ENCODE measurements at regions not wholly inside any gene's neighbourhood (a gene's known extent, or its start where the extent isn't known, plus 50 kb on each side); places are given as distances from the start of the nearest gene placed in this dataset.

DNA sequence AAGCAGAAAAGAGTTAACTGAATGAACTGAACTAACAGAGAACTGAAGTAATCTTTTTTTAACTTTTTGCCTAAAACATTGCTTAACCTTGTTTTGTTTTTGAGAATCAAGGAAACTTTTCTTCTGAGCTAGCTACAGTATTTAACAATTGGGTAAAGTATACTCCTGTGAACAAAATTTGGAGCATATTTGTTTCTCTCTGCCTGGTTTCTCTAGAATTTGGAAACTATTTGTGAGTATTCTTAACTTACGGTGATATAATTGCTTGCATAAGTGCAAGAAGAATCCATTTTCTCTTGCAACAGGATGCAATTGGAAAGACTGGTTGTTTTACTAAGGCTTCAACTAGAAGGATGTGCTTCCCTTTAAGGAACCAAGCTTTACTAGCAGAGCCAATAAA lies 65.9 kb upstream of the FAM98A start:
- Histone ChIP-seq H3K9ac (ENCODE audit: low read length) (no peak overlapping the region), H3K4me3 (ENCODE audit: low read length) (no peak overlapping the region), H3K79me2 (ENCODE audit: low read length) (no peaks in the 10 kb centered on the region), H3F3A (ENCODE audit: low read length, unreplicated experiment) (no peaks in the 10 kb centered on the region), H3K27me3 (ENCODE audit: low read length) (no peaks in the 10 kb centered on the region), H4K20me1 (ENCODE audit: low read length) (no peaks in the 10 kb centered on the region), H3K9me2 (replicated peaks; ENCODE audit: low read length) (no peaks in the 10 kb centered on the region), H3K9me3 (ENCODE audit: low read length) (no peaks in the 10 kb centered on the region), H3K36me3 (ENCODE audit: low read depth, low read length) (no peaks in the 10 kb centered on the region), H2AFZ (ENCODE audit: low read length) (no peak overlapping the region), H3K4me1 (ENCODE audit: insufficient read depth, low read length) (peaks cover 8% of the 10 kb centered on the region; the same call in 1 of the 2 replicates), H3K27ac (ENCODE audit: low read length) (no peak overlapping the region), H3K4me2 (ENCODE audit: low read length) (no peak overlapping the region)
- DNase-seq (no peak), ATAC-seq (no peak)
- TF ChIP-seq EZH2phosphoT487 (IDR thresholded peaks at IDR 0.05; ENCODE audit: borderline replicate concordance, low read length), result no peak
- TF ChIP-seq EZH2 (IDR thresholded peaks at IDR 0.05; ENCODE audit: low read length, unreplicated experiment), result no peak
- TF ChIP-seq, protein P1, sequence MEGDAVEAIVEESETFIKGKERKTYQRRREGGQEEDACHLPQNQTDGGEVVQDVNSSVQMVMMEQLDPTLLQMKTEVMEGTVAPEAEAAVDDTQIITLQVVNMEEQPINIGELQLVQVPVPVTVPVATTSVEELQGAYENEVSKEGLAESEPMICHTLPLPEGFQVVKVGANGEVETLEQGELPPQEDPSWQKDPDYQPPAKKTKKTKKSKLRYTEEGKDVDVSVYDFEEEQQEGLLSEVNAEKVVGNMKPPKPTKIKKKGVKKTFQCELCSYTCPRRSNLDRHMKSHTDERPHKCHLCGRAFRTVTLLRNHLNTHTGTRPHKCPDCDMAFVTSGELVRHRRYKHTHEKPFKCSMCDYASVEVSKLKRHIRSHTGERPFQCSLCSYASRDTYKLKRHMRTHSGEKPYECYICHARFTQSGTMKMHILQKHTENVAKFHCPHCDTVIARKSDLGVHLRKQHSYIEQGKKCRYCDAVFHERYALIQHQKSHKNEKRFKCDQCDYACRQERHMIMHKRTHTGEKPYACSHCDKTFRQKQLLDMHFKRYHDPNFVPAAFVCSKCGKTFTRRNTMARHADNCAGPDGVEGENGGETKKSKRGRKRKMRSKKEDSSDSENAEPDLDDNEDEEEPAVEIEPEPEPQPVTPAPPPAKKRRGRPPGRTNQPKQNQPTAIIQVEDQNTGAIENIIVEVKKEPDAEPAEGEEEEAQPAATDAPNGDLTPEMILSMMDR (conservative IDR thresholded peaks at IDR 0.05; ENCODE audit: low read depth, low read length), result no peak
- ChIA-PET POLR2A (ENCODE audit: unreplicated experiment) (no interaction called here), CTCF (no interaction called here)
- intact Hi-C loops (cut with micrococcal nuclease), result no loop called here
- BruUV-seq (replicated peaks), result no TSS peak

DNA sequence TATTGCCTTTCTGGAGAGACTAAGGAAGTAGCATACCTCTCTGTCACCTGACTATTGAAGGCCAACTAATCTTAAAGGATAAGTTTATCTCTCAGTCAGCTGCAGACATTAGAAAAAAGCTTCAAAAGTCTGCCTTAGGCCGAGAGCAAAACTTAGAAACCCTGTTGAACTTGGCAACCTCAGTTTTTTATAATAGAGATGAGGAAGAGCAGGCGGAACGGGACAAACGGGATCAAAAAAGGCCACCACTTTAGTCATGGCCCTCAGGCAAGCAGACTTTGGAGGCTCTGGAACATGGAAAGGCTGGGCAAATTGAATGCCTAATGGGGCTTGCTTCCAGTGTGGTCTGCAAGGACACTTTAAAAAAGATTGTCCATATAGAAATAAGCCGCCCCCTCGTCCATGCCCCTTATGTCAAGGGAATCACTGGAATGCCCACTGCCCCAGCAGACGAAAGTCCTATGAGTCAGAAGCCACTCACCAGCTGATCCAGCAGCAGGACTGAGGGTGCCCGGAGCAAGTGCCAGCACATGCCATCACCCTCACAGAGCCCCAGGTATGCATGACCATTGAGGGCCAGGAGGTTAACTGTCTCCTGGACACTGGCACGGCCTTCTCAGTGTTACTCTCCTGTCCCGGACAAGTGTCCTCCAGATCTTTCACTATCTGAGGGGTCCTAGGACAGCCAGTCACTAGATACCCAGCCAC lies 61.5 kb upstream of the FAM98A start:
- no peak overlapping the region for H3K4me3 ChIP-seq (ENCODE audit: low read length)
- no peaks in the 10 kb centered on the region for H3K9me3 ChIP-seq (ENCODE audit: low read length)
- 0 out of 2 replicates have a peak overlapping the region, but pooled peaks have one; percentile 13 for H3K4me2 ChIP-seq (ENCODE audit: low read length)
- H3K79me2 ChIP-seq (ENCODE audit: low read length), result no peaks in the 10 kb centered on the region
- ChIA-PET CTCF (no interaction called here), POLR2A (ENCODE audit: unreplicated experiment) (no interaction called here)
- no peak overlapping the region for H2AFZ ChIP-seq (ENCODE audit: low read length)
- no peaks in the 10 kb centered on the region for H3K9me2 ChIP-seq (replicated peaks; ENCODE audit: low read length)
- BruUV-seq (replicated peaks), result no TSS peak
- DNase-seq (peak; percentile 65), ATAC-seq (no peak)
- H3K36me3 ChIP-seq (ENCODE audit: low read depth, low read length), result no peaks in the 10 kb centered on the region
- no peak overlapping the region for H3K9ac ChIP-seq (ENCODE audit: low read length)
- H4K20me1 ChIP-seq (ENCODE audit: low read length), result no peaks in the 10 kb centered on the region
- H3K27me3 ChIP-seq (ENCODE audit: low read length), result no peaks in the 10 kb centered on the region
- H3K27ac ChIP-seq (ENCODE audit: low read length), result no peak overlapping the region
- TF ChIP-seq, protein P1 (conservative IDR thresholded peaks at IDR 0.05; ENCODE audit: low read depth, low read length), result no peak
- no peak for TF ChIP-seq EZH2 (IDR thresholded peaks at IDR 0.05; ENCODE audit: low read length, unreplicated experiment)
- TF ChIP-seq EZH2phosphoT487 (IDR thresholded peaks at IDR 0.05; ENCODE audit: borderline replicate concordance, low read length), result no peak
- peaks cover 8% of the 10 kb centered on the region; the same call in 1 of the 2 replicates for H3K4me1 ChIP-seq (ENCODE audit: insufficient read depth, low read length)
- intact Hi-C loops (cut with micrococcal nuclease), result no loop called here
- no peaks in the 10 kb centered on the region for H3F3A ChIP-seq (ENCODE audit: low read length, unreplicated experiment)

DNA sequence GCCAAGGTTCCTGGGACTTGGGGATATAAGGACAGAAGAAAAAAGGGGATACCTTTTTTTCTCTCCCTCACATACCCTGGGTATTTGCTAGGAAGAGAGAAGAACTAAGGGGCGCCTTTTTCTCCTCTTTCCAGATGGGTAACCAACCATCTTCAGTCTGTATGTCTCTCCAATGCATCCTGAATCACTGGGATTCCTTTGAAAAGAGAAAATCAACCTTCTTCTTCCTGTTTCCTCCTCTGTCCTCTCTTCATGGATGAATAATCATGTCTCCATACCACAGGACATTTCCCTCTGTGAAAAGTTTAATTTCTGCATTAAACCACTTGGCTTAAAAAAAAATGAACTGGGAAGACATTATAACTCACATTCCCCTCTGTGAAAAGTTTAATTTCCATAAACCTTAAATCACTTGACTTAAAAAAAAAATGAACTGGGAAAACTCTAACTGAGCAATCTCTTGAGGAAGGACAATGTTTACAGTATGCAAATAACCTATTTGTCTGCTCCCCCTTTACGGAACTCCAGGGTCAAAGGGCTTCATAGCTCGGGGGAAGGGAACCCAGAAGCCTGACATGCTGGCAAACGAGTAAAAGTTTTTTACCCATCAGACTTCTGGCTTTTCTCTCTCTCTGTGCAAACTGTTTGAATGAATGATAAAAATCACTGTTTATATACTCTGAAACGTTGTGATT lies 56.7 kb upstream of the FAM98A start:
- no peak for TF ChIP-seq EZH2 (IDR thresholded peaks at IDR 0.05; ENCODE audit: low read length, unreplicated experiment)
- TF ChIP-seq, protein P1 (conservative IDR thresholded peaks at IDR 0.05; ENCODE audit: low read depth, low read length), result no peak
- no peak for TF ChIP-seq EZH2phosphoT487 (IDR thresholded peaks at IDR 0.05; ENCODE audit: borderline replicate concordance, low read length)
- Histone ChIP-seq H3K9me2 (replicated peaks; ENCODE audit: low read length) (no peaks in the 10 kb centered on the region), H3K9me3 (ENCODE audit: low read length) (no peaks in the 10 kb centered on the region), H3F3A (ENCODE audit: low read length, unreplicated experiment) (no peaks in the 10 kb centered on the region), H3K9ac (ENCODE audit: low read length) (no peak overlapping the region), H3K27me3 (ENCODE audit: low read length) (0 out of 2 replicates have a peak, but pooled peaks cover 3% of the 10 kb centered on the region), H3K36me3 (ENCODE audit: low read depth, low read length) (no peaks in the 10 kb centered on the region), H3K4me1 (ENCODE audit: insufficient read depth, low read length) (peaks cover 4% of the 10 kb centered on the region; the same call in 1 of the 2 replicates), H3K27ac (ENCODE audit: low read length) (no peak overlapping the region), H3K4me3 (ENCODE audit: low read length) (no peak overlapping the region), H3K4me2 (ENCODE audit: low read length) (no peak overlapping the region), H2AFZ (ENCODE audit: low read length) (no peak overlapping the region), H4K20me1 (ENCODE audit: low read length) (no peaks in the 10 kb centered on the region), H3K79me2 (ENCODE audit: low read length) (no peaks in the 10 kb centered on the region)
- no peak for DNase-seq
- intact Hi-C loops (cut with micrococcal nuclease), result no loop called here
- ChIA-PET POLR2A (ENCODE audit: unreplicated experiment) (no interaction called here), CTCF (no interaction called here)
- no peak for ATAC-seq
- BruUV-seq (replicated peaks), result no TSS peak
